RPMI7951 (cell line): ENCODE measurements at regions not wholly inside any gene's neighbourhood (a gene's known extent, or its start where the extent isn't known, plus 50 kb on each side); places are given as distances from the start of the nearest gene placed in this dataset.
"Not testable (repeated sequence)": the region's sequence is repeated elsewhere in the genome, so short reads cannot be mapped to it uniquely, and the experiment has no call there.

Experiments
- DNase-seq: peaks from one replicate; pipeline ENCODE4 v3.0.0-alpha.2; 2012; ENCODE audit warnings: low read depth

- DNase-seq: no peak
Measured at GRCh38 chr20:5492937-5493336, 117.9 kb downstream of the GPCPD1 start.

- DNase-seq: no peak
Measured at GRCh38 chr20:5491455-5491854, 119.4 kb downstream of the GPCPD1 start.

- DNase-seq: no peak
Measured at GRCh38 chr20:5489601-5490000, 121.2 kb downstream of the GPCPD1 start.

- DNase-seq: no peak
Measured at GRCh38 chr20:5488823-5489222, 122.0 kb downstream of the GPCPD1 start.

- DNase-seq: no peak
Measured at GRCh38 chr20:5486377-5487054, 124.3 kb downstream of the GPCPD1 start.

- DNase-seq: no peak
Measured at GRCh38 chr20:5484926-5485325, 125.9 kb downstream of the GPCPD1 start.

DNA sequence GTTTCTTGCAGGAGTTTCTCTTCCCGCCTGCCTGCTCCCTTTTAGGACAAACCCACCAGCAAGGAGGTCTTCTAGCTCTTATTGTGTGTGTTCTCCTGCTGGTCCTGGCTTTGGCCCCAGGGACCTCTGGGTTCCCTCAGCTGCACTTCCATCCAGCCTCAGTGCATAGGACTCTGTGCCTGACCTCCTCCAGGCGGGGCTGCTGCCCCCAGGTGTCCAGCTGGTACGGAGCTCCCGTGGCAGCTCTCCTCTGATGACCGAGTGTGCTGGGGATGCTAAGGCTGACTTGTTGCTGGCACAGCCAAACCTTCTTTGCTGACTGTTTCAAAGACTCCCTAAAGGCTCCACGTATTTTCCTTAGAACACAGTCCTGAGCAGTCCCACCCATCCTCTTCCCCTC is 126.5 kb downstream of the GPCPD1 start:
- DNase-seq: no peak

DNA sequence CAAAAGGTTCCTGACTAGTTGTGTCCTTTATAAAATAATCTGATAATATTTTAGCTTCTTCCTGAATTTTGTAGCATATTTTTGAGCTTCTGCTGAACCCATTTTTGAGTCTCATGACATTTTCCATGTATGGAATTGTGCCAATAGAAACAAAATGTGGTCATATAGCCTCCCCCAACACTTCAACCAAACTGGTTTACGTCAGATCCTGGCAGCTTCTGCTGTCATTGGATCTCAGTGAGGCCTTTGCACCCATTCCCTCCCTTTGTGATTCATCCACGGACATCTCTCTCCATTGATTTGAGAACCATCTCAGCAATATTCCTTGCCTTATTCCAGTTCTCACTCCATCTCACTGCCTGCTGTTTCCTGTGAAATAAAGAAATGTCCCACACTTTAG is 128.0 kb downstream of the GPCPD1 start:
- no peak for DNase-seq

DNA sequence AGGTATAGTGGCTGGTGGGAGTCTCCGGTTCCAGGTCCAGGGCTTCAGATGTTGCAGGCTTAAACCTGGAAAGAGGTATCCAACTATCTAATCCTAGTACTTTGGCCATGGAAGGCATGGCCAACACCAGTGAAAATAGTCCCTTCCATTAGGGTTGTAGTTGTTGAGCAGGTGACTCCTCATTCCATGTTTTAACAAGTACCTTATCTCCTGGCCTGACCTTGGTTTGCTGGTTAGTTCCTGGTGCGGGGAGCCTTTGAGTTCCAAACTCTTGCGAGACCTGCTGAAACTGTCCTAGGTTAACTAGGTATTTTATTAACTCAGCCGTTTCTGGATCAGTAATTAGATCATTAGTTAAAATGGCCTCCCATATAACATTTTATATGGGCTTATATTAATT is 128.9 kb downstream of the GPCPD1 start:
- DNase-seq: no peak

- DNase-seq: no peak
Measured at GRCh38 chr20:5480824-5481600, 129.8 kb downstream of the GPCPD1 start.

- no peak for DNase-seq
Measured at GRCh38 chr20:5474646-5475550, 135.9 kb downstream of the GPCPD1 start.

DNA sequence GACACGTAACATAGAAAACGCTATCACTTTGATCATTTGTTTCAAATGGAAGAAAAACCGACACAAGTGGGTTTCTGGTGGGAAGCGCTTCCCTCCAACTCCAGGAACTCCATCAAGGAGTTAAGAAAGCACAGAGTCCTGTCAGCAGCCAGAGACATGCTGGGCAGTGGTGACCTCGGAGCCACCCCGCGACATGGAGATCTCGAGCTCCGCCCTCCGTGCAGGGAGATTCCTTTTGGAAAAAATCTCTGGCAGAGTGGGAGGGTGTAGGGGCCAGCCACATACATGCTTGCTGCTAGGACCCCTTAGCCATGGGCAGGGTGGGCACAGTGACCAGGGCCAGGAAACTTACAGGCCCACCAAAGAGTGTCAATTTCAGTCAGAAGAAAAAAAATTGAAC is 138.9 kb downstream of the GPCPD1 start:
- DNase-seq: not testable (repeated sequence)

DNA sequence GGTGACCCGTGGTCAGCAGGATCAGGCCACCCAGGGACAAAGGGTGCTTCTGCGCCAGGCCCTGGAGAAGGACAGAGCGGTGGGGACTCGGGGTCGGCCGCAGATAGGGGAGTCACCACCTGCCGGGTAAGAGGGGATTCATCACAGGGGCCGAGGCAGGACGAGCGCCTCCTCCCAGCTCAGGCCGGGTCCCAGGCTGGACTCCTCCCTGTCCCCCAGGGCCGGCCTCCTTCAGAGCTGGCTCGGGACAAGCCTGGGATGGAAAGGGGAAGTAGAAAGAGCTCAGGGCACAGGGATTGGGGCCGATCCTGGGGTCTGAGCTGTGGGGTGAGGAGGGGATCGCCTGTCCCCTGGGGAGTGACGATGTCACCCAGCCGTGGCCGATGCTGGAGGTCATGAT is 139.4 kb downstream of the GPCPD1 start:
- DNase-seq: no peak

- DNase-seq: no peak
Measured at GRCh38 chr20:5470943-5471342, 139.9 kb downstream of the GPCPD1 start.

GRCh38 chr20:5470458-5470857 is 140.3 kb downstream of the GPCPD1 start:
- DNase-seq: no peak

DNA sequence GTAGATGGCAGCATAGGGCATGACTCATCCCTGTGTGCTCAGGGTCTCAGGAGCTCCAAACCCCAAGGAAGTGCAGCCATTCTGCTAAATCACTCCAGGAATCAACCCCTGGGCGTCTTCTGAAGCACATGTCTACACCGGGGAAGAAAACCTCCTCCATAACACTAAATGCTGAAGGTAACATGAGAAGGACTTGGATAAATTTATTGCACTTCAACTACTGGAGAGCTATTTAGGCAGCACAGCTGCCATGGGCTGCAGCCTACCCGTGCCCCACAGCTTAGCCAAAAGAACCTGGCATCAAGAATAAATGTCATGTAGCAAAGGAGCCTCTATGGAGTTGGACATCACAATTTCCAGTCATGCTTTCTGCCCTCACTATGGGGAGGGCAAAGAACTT is 141.7 kb downstream of the GPCPD1 start:
- DNase-seq: no peak

DNA sequence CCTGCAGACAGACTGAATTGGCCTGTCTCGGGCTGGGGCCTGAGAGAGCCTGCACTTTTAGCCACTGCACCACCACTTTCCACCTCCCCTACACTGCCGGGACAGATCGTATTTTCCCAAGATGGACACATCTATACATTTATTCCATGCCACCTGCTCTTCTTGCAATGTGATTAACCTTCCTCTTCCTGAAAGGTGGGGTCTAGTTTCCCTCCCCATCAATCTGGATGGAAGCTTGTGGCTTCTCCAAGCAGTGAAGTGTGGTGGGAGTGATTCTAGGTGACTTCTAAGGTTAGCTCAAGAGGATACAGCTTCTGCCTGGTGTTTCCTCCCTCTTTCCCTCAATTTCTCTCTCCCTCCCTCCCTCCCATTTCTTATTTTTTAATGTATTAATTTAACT is 143.7 kb downstream of the GPCPD1 start:
- DNase-seq: no peak

- peak; percentile 14 for DNase-seq
Measured at GRCh38 chr20:5465604-5465927, 145.2 kb downstream of the GPCPD1 start.

DNA sequence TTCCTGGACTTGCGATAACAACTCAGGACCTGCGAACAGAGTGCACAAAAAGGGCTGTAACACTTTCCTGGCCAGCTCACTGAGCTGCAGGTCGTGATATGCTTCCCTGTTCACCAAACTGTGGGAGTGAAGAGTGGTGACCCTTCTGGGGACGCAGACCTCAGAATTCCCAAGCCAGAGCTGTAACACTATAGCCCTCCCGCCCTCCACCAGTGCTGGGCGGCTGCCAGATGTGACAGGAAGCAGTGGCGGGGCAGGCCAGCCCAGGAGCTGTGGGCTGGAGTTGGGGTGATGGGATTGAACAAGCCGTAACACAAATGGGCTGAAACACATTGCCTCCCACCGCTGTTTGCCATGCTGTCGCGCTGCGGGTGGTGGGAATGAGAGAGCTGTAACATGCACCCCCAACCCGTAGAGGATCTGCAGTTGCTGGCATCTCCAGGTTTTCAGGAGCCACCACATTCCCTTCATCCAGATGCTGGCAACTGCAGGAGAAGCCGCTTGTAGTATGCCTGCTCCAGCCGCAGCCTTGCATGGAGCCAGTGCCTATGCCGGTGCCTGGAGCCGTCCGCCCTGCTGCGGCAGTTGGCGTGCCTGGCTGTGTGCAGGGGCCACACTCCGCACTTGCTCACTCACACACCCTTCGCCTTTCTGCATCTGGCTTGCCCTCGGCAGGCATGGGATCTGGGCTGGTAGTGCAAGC is 145.8 kb downstream of the GPCPD1 start:
- DNase-seq: no peak

- DNase-seq: no peak
Measured at GRCh38 chr20:5463007-5463686, 146.4 kb upstream of the PROKR2 start.

DNA sequence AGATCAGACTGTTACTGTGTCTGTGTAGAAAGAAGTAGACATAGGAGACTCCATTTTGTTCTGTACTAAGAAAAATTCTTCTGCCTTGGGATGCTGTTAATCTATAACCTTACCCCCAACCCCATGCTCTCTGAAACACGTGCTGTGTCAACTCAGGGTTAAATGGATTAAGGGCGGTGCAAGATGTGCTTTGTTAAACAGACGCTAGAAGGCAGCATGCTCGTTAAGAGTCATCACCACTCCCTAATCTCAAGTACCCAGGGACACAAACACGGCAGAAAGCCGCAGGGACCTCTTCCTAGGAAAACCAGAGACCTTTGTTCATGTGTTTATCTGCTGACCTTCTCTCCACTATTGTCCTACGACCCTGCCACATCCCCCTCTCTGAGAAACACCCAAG is 137.0 kb upstream of the PROKR2 start:
- DNase-seq: not testable (repeated sequence)
